Calu3 (cell line): ENCODE measurements at regions not wholly inside any gene's neighbourhood (a gene's known extent, or its start where the extent isn't known, plus 50 kb on each side); places are given as distances from the start of the nearest gene placed in this dataset.

Experiments
- BruUV-seq: library from RNA; stranded (reverse); fragments of 400-500 nt; replicated peaks from 2 replicates; lab custom pipeline; 2021; lab: Mats Ljungman, UMichigan
- CTCF ChIA-PET: fragments of 300-600 bp; sonication (Branson Sonifier 250); formaldehyde crosslinking; loops from one replicate; lab custom pipeline; 2022; ENCODE audit warnings: antibody characterized with exemption; lab: Charles Lee
- DNase-seq: peaks from one replicate; pipeline ENCODE4 v3.0.0; 2022
- H3K27ac Mint-ChIP-seq: one replicate; pipeline ENCODE4 v1.8.0; 2022; ENCODE audit warnings: mixed read lengths; ENCODE audit not compliant: unreplicated experiment
- H3K27me3 Mint-ChIP-seq: one replicate; pipeline ENCODE4 v1.8.0; 2022; ENCODE audit warnings: mixed read lengths; ENCODE audit not compliant: unreplicated experiment
- H3K36me3 Mint-ChIP-seq: one replicate; pipeline ENCODE4 v1.8.0; 2022; ENCODE audit warnings: mild to moderate bottlenecking, moderate library complexity, mixed read lengths; ENCODE audit not compliant: insufficient read depth, unreplicated experiment
- H3K4me1 Mint-ChIP-seq: one replicate; pipeline ENCODE4 v1.8.0; 2022; ENCODE audit warnings: mild to moderate bottlenecking, low read depth, mixed read lengths; ENCODE audit not compliant: unreplicated experiment
- H3K4me3 Mint-ChIP-seq: one replicate; pipeline ENCODE4 v1.8.0; 2022; ENCODE audit warnings: mild to moderate bottlenecking, low read depth, moderate library complexity, mixed read lengths; ENCODE audit not compliant: unreplicated experiment
- H3K9me3 Mint-ChIP-seq: one replicate; pipeline ENCODE4 v1.8.0; 2022; ENCODE audit warnings: low read depth, mixed read lengths; ENCODE audit not compliant: unreplicated experiment
- intact Hi-C: fragments of 100-400 bp; cut with micrococcal nuclease; formaldehyde crosslinking; loops from one replicate; pipeline ENCODE4 v1.10.0; 2022; ENCODE audit not compliant: unreplicated experiment
- TF ChIP-seq, protein P1 (sequence below): fragments of 200-600 bp; IDR thresholded peaks from one replicate; pipeline ENCODE4 v1.8.0; 2022; ENCODE audit warnings: antibody characterized with exemption; ENCODE audit not compliant: unreplicated experiment

DNA sequence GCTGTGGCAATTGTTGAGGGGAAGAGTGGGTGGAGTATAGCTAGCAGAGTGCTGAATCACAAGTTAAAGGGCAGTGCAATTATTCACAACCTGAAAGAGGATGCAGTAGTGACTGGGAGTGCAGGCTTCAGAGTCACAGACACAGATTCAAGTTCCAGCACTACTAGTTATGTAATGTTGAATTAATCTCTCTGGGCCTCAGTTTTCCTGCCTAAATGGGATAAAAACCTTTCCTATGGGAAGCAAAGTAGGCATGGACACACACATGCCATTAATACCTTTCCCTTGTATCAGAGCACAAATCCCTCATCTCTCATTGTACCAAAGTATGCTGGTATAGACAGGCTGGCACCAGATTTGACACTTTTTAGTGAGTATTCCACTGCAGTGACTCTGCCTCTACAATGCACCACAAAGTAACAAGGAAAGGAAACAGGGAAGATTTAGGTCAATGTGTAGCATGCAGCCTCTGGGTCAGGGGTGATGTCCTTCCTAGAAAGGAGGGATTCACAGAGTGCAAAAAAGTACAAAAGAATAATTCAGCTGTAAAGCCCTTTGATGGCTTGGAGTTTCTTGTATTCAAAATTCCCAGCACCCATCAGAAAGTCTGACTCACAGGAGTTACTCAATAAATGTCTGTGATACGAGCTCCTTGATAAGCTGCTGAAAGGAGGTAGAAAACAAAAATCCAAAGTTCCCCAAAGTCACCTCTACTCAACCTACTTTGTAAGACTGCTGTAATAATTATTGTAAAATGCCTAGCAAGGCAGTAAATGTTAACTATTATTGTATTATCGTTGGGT is 507.5 kb upstream of the TGFBR2 start:
- no peak overlapping the region for H3K4me3 Mint-ChIP-seq
- peaks cover 29% of the 10 kb centered on the region for H3K4me1 Mint-ChIP-seq
- peak overlapping the region; percentile 5 for H3K27ac Mint-ChIP-seq
- H3K36me3 Mint-ChIP-seq = no peaks in the 10 kb centered on the region
- BruUV-seq = no TSS peak
- intact Hi-C loops = loop anchor here (5.0 kb wide), 1 partner anchor 57 kb away; no protein-coding TSS in a partner anchor
- TF ChIP-seq, protein P1, sequence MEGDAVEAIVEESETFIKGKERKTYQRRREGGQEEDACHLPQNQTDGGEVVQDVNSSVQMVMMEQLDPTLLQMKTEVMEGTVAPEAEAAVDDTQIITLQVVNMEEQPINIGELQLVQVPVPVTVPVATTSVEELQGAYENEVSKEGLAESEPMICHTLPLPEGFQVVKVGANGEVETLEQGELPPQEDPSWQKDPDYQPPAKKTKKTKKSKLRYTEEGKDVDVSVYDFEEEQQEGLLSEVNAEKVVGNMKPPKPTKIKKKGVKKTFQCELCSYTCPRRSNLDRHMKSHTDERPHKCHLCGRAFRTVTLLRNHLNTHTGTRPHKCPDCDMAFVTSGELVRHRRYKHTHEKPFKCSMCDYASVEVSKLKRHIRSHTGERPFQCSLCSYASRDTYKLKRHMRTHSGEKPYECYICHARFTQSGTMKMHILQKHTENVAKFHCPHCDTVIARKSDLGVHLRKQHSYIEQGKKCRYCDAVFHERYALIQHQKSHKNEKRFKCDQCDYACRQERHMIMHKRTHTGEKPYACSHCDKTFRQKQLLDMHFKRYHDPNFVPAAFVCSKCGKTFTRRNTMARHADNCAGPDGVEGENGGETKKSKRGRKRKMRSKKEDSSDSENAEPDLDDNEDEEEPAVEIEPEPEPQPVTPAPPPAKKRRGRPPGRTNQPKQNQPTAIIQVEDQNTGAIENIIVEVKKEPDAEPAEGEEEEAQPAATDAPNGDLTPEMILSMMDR = no peak
- DNase-seq = no peak
- H3K27me3 Mint-ChIP-seq = no peaks in the 10 kb centered on the region
- H3K9me3 Mint-ChIP-seq = peaks cover 4% of the 10 kb centered on the region
- CTCF ChIA-PET = interaction anchor here (0.6 kb wide), 1 partner anchor 56 kb away, joined by 3 read pairs; no protein-coding TSS in a partner anchor

DNA sequence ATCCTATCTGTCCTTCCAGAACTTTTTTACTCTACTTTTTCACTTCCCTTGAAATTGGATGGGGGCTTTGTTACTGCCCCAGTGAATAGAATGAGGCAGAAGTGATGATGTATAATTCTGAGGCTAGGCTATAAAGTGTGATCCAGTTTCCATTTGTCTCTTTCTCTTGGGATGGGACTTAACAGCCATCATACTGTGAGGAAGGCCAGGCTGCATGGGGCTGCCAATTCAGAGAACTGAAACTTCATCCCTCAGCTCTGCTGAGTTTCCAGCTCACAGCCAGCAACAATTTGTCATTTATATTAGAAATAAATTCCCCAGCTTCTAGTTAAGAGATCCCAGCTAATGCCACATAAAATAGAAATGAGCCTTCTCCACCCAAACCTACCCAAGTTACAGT is 504.0 kb upstream of the TGFBR2 start:
- Mint-ChIP-seq H3K27me3 (no peaks in the 10 kb centered on the region), H3K4me1 (peaks cover 29% of the 10 kb centered on the region), H3K27ac (no peak overlapping the region), H3K9me3 (peaks cover 4% of the 10 kb centered on the region), H3K36me3 (no peaks in the 10 kb centered on the region), H3K4me3 (no peak overlapping the region)
- TF ChIP-seq, protein P1 = no peak
- no peak for DNase-seq
- no TSS peak for BruUV-seq
- intact Hi-C loops = no loop called here
- CTCF ChIA-PET = no interaction called here

DNA sequence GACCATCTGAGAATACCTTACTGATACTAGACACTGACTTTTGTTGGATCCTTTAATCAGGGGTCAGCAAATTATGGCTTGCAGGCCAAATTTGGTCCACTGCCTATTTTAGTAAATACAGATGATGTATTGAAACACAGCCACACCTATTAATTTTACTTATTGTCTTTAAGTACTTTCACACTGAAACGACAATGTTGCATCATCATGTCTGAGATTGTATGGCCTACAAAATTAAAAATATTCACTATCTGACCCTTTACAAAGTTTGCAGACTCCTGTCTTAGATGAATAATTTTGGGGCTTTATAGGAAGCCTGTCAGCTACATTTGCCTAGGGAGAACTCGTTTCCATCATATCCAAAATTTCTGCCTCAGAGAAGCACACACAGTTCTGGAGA is 503.2 kb upstream of the TGFBR2 start:
- no peak overlapping the region for H3K27ac Mint-ChIP-seq
- no TSS peak for BruUV-seq
- CTCF ChIA-PET = no interaction called here
- intact Hi-C loops = no loop called here
- no peaks in the 10 kb centered on the region for H3K27me3 Mint-ChIP-seq
- H3K36me3 Mint-ChIP-seq = no peaks in the 10 kb centered on the region
- no peak overlapping the region for H3K4me3 Mint-ChIP-seq
- TF ChIP-seq, protein P1 = no peak
- no peak for DNase-seq
- H3K9me3 Mint-ChIP-seq = peaks cover 4% of the 10 kb centered on the region
- H3K4me1 Mint-ChIP-seq = peaks cover 26% of the 10 kb centered on the region

DNA sequence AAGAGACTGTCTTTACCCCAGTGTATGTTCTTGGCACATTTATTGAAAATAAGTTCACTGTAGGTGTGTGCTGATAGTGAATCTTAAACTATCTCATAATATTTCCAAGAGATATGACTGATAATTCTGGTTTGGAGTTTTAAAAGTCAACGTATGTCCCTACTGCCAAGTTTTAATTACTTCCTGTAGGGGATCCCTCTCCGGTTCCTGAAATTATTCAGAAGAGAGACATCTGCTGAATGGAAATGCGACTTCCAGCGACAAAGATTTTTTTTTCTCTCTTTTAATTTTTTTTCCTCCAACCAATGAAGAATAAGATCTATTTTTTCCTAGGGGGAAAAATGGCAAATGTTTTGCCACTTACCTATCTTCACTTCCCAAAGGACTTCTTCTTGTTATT is 498.9 kb upstream of the TGFBR2 start:
- Mint-ChIP-seq H3K9me3 (peaks cover 4% of the 10 kb centered on the region), H3K4me1 (peaks cover 14% of the 10 kb centered on the region), H3K27me3 (no peaks in the 10 kb centered on the region), H3K27ac (no peak overlapping the region), H3K36me3 (no peaks in the 10 kb centered on the region), H3K4me3 (no peak overlapping the region)
- TF ChIP-seq, protein P1 = no peak
- CTCF ChIA-PET = no interaction called here
- DNase-seq = no peak
- no TSS peak for BruUV-seq
- intact Hi-C loops = no loop called here
